Ovary (tissue), 7 donors: ENCODE measurements at regions not wholly inside any gene's neighbourhood (a gene's known extent, or its start where the extent isn't known, plus 50 kb on each side); places are given as distances from the start of the nearest gene placed in this dataset.

Experiments used
- DNase-seq, 5 donors: peaks; one replicate each; pipeline ENCODE4 v3.0.0-alpha.2; 2019 to 2020
- H3K27ac ChIP-seq, 2 donors: fragments of 200-600 bp; one replicate each; pipeline versions ENCODE4 v1.5.1 to v1.8.0; 2019 to 2022
- H3K27me3 ChIP-seq: fragments of 200-600 bp; one replicate; pipeline ENCODE4 v1.8.0; 2022
- H3K36me3 ChIP-seq: fragments of 200-600 bp; sonication (generic); one replicate; pipeline ENCODE4 v1.5.1; 2019
- H3K4me1 ChIP-seq: one replicate; pipeline ENCODE4 v1.8.1; 2013; ENCODE audit warnings: mild to moderate bottlenecking, moderate library complexity; ENCODE audit not compliant: insufficient read depth
- H3K4me3 ChIP-seq: fragments of 200-600 bp; sonication (generic); one replicate; pipeline ENCODE4 v1.5.1; 2017
- H3K9me3 ChIP-seq, 2 donors: fragments of 200-600 bp in 1 of 2; sonication (generic) in 1 of 2; one replicate each; pipeline versions ENCODE4 v1.5.1 to v1.8.1; 2013 to 2019; ENCODE audit warnings: mild to moderate bottlenecking in 1 of 2, moderate library complexity in 1 of 2
- EP300 ChIP-seq: sonication (generic); formaldehyde crosslinking; IDR thresholded peaks from one replicate; pipeline ENCODE4 v1.6.1; 2017; ENCODE audit warnings: antibody characterized with exemption
- POLR2A ChIP-seq: fragments of 450-650 bp; IDR thresholded peaks from one replicate; pipeline ENCODE4 v1.6.1; 2017; ENCODE audit warnings: antibody characterized with exemption, mild to moderate bottlenecking, moderate library complexity
- WGBS, 3 donors: extraction: QIAGEN DNeasy Blood & Tissue Kit in 1 of 3; methylation state at CpG; one replicate each; pipeline versions ENCODE4 v1.1.5 to v1.1.7; 2013 to 2017; 5-methylcytosine and 5-hydroxymethylcytosine counted together
- intact Hi-C, 4 donors: fragments of 100-400 bp; cut with DNase I; formaldehyde crosslinking; loops; one replicate each; pipeline versions ENCODE4 v1.11.0 to v1.15.1; 2022 to 2023
- TF ChIP-seq, protein P1 (sequence below), 3 donors: fragments of 450-650 bp in 2 of 3; fragments of 200-600 bp in 1 of 3; IDR thresholded peaks; one replicate each; pipeline versions ENCODE4 v1.5.1 to v1.8.0; 2016 to 2022; ENCODE audit warnings: antibody characterized with exemption in 3 of 3, mild to moderate bottlenecking in 1 of 3
- donor health status: DM: no; HTN: no; CAD: no; lungs with moderate emphysema.
- donor health status: DM: no; HTN: no; CAD: no.
- donor health status: Bipolar disorder and iron deficiency.
- donor health status: DM: no; HTN: no; CAD: no.
- donor health status: DM: yes; HTN: yes; CAD: no.

DNA sequence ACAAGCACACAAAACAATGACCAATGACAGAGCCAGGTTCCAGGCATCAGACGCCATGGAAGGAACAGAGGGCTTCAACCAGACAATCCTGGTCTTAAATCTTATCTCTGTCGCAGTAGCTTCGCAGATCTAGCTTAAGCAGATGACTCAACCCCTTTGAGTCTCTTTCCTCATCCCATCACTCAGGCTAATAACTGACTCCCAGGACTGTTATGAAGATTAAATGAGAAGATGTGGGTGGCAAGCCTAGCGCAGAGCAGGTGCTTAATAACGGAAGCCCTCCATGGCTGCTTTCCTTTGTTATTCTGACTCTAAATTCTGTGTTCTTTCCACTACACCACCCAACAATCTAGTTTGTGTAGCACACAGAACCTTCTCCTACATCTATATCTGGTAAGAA, 110.9 kb downstream of the SLC24A2 start:
- 65 to 80% (median 73%) methylated on average over 5 of the region's 5 CpGs for WGBS, 3 donors
- Histone ChIP-seq H3K27me3 (no peaks in the 10 kb centered on the region), H3K9me3 (no peaks in the 10 kb centered on the region), H3K4me3 (no peak overlapping the region), H3K4me1 (no peaks in the 10 kb centered on the region), H3K27ac (no peak overlapping the region), H3K36me3 (no peaks in the 10 kb centered on the region)
- TF ChIP-seq EP300 (no peak), POLR2A (no peak)
- intact Hi-C loops: no loop called here
- no peak for DNase-seq

DNA sequence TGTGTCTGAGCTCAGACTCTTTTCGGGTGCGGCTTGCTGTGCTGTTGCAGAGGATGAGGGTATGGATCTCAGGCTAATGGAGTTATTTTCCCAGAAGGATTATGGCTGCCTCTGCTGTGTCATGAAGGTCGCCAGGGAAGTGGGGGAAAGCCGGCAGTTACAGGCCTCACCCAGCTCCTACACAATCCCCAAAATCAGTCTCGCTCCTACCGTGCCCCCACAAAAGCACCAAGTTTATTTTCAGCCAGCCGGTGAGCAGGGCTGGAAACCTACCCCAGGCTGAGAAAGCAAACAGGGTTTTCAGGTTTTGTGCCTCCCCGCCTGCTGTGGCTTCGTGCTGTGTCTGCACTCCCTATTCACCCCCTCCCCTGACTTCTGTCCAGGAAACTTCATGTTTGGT, 113.3 kb downstream of the SLC24A2 start:
- intact Hi-C loops: no loop called here
- no peaks in the 10 kb centered on the region for H3K9me3 ChIP-seq
- no peaks in the 10 kb centered on the region for H3K27me3 ChIP-seq
- TF ChIP-seq POLR2A (no peak), EP300 (no peak)
- TF ChIP-seq, protein P1, sequence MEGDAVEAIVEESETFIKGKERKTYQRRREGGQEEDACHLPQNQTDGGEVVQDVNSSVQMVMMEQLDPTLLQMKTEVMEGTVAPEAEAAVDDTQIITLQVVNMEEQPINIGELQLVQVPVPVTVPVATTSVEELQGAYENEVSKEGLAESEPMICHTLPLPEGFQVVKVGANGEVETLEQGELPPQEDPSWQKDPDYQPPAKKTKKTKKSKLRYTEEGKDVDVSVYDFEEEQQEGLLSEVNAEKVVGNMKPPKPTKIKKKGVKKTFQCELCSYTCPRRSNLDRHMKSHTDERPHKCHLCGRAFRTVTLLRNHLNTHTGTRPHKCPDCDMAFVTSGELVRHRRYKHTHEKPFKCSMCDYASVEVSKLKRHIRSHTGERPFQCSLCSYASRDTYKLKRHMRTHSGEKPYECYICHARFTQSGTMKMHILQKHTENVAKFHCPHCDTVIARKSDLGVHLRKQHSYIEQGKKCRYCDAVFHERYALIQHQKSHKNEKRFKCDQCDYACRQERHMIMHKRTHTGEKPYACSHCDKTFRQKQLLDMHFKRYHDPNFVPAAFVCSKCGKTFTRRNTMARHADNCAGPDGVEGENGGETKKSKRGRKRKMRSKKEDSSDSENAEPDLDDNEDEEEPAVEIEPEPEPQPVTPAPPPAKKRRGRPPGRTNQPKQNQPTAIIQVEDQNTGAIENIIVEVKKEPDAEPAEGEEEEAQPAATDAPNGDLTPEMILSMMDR (IDR thresholded peaks at IDR 0.05): no peak
- H3K27ac ChIP-seq: no peak overlapping the region
- no peaks in the 10 kb centered on the region for H3K4me1 ChIP-seq
- no peaks in the 10 kb centered on the region for H3K36me3 ChIP-seq
- no peak overlapping the region for H3K4me3 ChIP-seq
- no peak for DNase-seq
- WGBS, 3 donors: 79 to 83% (median 80%) methylated on average over 9 of the region's 9 CpGs

DNA sequence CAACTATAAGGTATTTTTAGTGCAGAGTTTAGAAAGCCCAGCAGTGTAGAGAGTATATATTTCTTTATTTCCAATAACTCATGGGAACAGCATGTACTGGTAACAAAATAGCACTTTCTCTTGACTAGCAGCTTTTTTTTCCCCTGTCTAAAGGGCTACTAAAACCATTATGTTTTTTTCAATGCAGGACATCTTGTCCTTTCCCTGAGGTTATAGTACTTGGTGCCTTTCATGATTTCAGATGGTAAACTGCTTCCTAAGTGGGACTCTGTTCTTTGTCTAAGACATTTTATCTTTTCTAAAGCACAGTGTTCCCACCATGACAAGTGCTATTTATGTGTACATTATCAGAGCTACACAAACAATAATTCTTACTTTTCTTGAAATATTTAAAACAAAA, 122.3 kb downstream of the SLC24A2 start:
- intact Hi-C loops: no loop called here
- H3K27me3 ChIP-seq: no peaks in the 10 kb centered on the region
- H3K27ac ChIP-seq: no peak overlapping the region
- H3K36me3 ChIP-seq: no peaks in the 10 kb centered on the region
- H3K9me3 ChIP-seq: no peaks in the 10 kb centered on the region
- no peak for DNase-seq
- TF ChIP-seq, protein P1 (IDR thresholded peaks at IDR 0.05): no peak
- TF ChIP-seq POLR2A (no peak), EP300 (no peak)
- H3K4me1 ChIP-seq: no peaks in the 10 kb centered on the region
- H3K4me3 ChIP-seq: no peak overlapping the region

DNA sequence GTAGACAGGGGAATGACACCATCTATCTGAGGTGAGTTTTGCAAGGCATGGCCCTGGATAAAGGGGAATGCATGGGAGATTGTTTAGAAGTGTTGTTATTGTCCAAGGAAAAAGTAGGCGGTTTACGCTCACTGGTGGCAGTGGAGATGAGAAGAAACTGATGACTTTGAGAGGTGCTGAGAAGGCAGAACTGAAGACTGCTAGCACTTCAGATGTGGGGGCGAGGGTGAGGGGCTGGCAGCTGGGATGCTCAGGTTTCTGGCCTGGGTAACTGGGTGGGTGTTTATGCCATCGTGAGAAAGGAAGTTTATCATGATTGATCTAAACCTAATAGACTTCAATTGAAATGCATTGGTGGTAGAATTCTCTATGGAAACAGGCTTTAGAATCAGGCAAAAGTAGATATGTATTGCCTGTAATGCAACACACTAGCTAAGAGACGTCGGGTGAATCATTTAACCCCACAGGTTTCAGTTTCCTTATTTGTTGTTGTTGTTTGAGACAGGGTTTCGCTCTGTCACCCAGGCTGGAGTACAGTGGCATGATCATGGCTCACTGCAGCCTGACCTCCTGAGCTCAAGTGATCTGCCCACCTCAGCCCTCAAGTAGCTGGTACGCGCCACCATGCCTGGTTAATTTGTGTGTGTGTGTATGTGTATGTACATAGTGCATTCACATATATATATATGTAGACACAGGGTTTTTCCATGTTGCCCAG, 123.5 kb downstream of the SLC24A2 start:
- WGBS, 3 donors: 81 to 93% (median 88%) methylated on average over 9 of the region's 9 CpGs
- H3K4me3 ChIP-seq: no peak overlapping the region
- no peaks in the 10 kb centered on the region for H3K36me3 ChIP-seq
- H3K27me3 ChIP-seq: no peaks in the 10 kb centered on the region
- no peaks in the 10 kb centered on the region for H3K4me1 ChIP-seq
- no peak for TF ChIP-seq EP300
- TF ChIP-seq, protein P1 (IDR thresholded peaks at IDR 0.05): no peak
- no peak for TF ChIP-seq POLR2A
- no peak overlapping the region for H3K27ac ChIP-seq
- intact Hi-C loops: no loop called here
- DNase-seq: no peak
- H3K9me3 ChIP-seq: no peaks in the 10 kb centered on the region

DNA sequence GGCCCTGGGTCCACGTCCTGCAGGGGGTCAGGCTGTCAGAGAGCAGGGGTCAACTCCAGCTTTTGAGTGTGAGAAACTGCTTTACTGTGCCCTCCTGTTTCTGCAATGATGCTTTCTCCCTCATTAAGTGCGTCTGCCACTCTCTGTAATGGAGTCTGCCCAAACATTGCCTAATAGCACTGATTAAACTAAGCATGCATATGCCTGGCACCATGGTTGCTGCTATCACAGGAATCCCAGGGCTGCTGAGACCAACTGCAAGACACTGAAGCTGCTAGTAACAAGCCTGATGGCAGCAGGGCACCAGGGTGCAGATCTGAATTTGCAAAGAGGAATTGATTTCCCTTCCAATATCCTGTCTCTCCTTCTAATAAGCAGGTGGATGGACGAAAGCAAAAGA, 125.3 kb downstream of the SLC24A2 start:
- no peaks in the 10 kb centered on the region for H3K27me3 ChIP-seq
- no peak overlapping the region for H3K4me3 ChIP-seq
- TF ChIP-seq POLR2A (no peak), EP300 (no peak)
- TF ChIP-seq, protein P1 (IDR thresholded peaks at IDR 0.05): no peak
- no peak overlapping the region for H3K27ac ChIP-seq
- no peaks in the 10 kb centered on the region for H3K36me3 ChIP-seq
- WGBS, 3 donors: 45 to 72% (median 47%) methylated on average over 3 of the region's 3 CpGs
- no peaks in the 10 kb centered on the region for H3K9me3 ChIP-seq
- no peak for DNase-seq
- intact Hi-C loops: no loop called here
- H3K4me1 ChIP-seq: no peaks in the 10 kb centered on the region
